Epithelial cell of esophagus (primary cell): ENCODE measurements at regions not wholly inside any gene's neighbourhood (a gene's known extent, or its start where the extent isn't known, plus 50 kb on each side); places are given as distances from the start of the nearest gene placed in this dataset.

Experiments used
- DNase-seq: peaks from one replicate; pipeline ENCODE4 v3.0.0; 2010; ENCODE audit warnings: low read depth
- H3K4me3 ChIP-seq: 2 replicates; pipeline ENCODE4 v1.5.1; 2011; ENCODE audit warnings: mild to moderate bottlenecking, low read length, control low read depth
- CTCF ChIP-seq: IDR thresholded peaks from 2 replicates; pipeline ENCODE4 v1.5.1; 2011; ENCODE audit warnings: low read depth, mild to moderate bottlenecking, low read length, control low read depth, inconsistent platforms; ENCODE audit not compliant: insufficient read depth; ENCODE audit errors: missing control alignments

- no peak for DNase-seq
- no peak overlapping the region for H3K4me3 ChIP-seq
- no peak for TF ChIP-seq CTCF
Measured at GRCh38 chr3:84522893-84523292, 435.9 kb upstream of the CADM2 start.

GRCh38 chr3:84536916-84537315, 421.9 kb upstream of the CADM2 start:
- no peak for TF ChIP-seq CTCF
- no peak for DNase-seq
- no peak overlapping the region for H3K4me3 ChIP-seq

DNA sequence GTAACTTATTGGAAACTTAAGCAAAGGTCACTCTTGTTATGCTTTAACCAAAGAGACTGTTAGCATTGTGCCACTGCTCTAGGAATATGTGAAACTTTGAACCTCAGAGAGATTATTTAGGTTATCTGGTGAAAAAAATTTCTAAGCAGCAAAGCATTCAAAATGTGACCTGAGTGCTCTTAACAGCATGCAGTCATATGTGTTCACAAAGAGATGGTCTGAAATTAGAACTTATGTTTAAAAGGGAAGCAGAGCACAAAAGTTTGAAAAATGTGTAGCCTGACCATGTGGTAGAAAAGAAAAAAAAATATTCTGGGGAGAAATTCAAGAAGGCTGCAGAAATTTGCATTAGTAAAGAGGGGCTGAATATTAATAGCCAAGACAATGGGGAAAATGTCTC, 420.2 kb upstream of the CADM2 start:
- no peak overlapping the region for H3K4me3 ChIP-seq
- no peak for DNase-seq
- TF ChIP-seq CTCF, result no peak

- H3K4me3 ChIP-seq, result no peak overlapping the region
- no peak for TF ChIP-seq CTCF
- no peak for DNase-seq
Measured at GRCh38 chr3:84547207-84547606, 411.6 kb upstream of the CADM2 start.

GRCh38 chr3:84547971-84548970, 410.5 kb upstream of the CADM2 start:
- TF ChIP-seq CTCF, result peak; percentile 64
- peak overlapping the region; percentile 17 for H3K4me3 ChIP-seq
- DNase-seq, result peak; percentile 47

DNA sequence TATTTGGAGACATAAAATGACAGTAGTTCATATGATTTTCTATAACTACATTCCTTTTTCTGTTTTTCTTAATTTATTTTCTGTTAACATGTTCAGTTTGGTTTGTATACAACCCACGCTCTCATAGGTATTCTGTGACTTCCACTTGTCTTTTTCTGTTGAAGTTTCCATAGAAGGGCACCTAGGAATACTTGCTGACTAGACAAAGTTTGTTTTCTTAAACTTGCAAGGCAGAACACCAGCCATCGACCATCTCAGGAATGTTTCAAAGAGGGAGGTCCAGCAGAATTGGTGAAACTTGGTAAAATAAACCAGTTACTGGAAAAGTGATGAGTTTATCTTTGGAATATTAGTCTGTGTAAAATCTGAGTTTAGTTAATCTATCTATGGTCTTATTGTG, 403.2 kb upstream of the CADM2 start:
- DNase-seq, result no peak
- no peak overlapping the region for H3K4me3 ChIP-seq
- no peak for TF ChIP-seq CTCF
